HCT116 (cell line): ENCODE measurements at regions not wholly inside any gene's neighbourhood (a gene's known extent, or its start where the extent isn't known, plus 50 kb on each side); places are given as distances from the start of the nearest gene placed in this dataset.

Source experiments
- ATAC-seq: fragments of 200-7000 bp; cut with Tn5 transposase; 2 replicates; pipeline ENCODE4 v1.9.1; 2020; ENCODE audit warnings: mild to moderate bottlenecking, moderate library complexity
- BruUV-seq: library from RNA; stranded (reverse); fragments of 400-500 nt; replicated peaks from 2 replicates; lab custom pipeline; 2021; lab: Mats Ljungman, UMichigan
- CTCF ChIA-PET: fragments of 300-600 bp; sonication (Branson Sonifier 250); formaldehyde crosslinking; loops from one replicate; lab custom pipeline; 2021; ENCODE audit warnings: antibody characterized with exemption; lab: Charles Lee
- POLR2A ChIA-PET: fragments of 300-600, 350-600 bp; sonication (Branson Sonifier 250); formaldehyde crosslinking; loops from one replicate; lab custom pipeline; 2021; ENCODE audit warnings: antibody characterized with exemption; lab: Charles Lee
- RAD21 ChIA-PET, 2 experiments: fragments of 300-600 bp; sonication (Branson Sonifier 250); formaldehyde crosslinking; loops; one replicate each; lab custom pipeline; 2023; ENCODE audit warnings: low total read pairs in 2 of 2; ENCODE audit not compliant: uncharacterized antibody in 2 of 2, unreplicated experiment in 2 of 2, low non-redundant PET in 1 of 2; lab: Charles Lee
- DNase-seq: peaks from one replicate; pipeline ENCODE4 v3.0.0-alpha.2; 2010; ENCODE audit warnings: low read depth, low spot score
- H2AFZ ChIP-seq: fragments of 200-600 bp; shearing (Covaris generic), sonication (generic); 2 replicates; pipeline ENCODE4 v1.6.1; 2017; ENCODE audit warnings: low read depth, mixed run types, mixed read lengths, antibody characterized with exemption, low read length; ENCODE audit not compliant: poor library complexity, severe bottlenecking
- H3K27ac ChIP-seq: 2 replicates; pipeline ENCODE4 v1.5.1; 2012; ENCODE audit warnings: low read depth, low read length
- H3K27me3 ChIP-seq: fragments of 200-600 bp; sonication (generic); 2 replicates; pipeline ENCODE4 v1.6.1; 2016; ENCODE audit warnings: mixed run types, low read length, mixed read lengths; ENCODE audit not compliant: insufficient read depth
- H3K36me3 ChIP-seq, 2 experiments: fragments of 200-500 bp in 1 of 2; fragments of 200-600 bp in 1 of 2; sonication (Bioruptor generic) in 1 of 2; sonication (generic) in 1 of 2; 2 replicates each; pipeline versions ENCODE4 v1.5.1 to v1.6.1; 2014 to 2016; ENCODE audit warnings: low read length in 2 of 2, inconsistent platforms in 1 of 2, mixed read lengths in 1 of 2, mixed run types in 1 of 2; ENCODE audit not compliant: insufficient read depth in 2 of 2, control insufficient read depth in 1 of 2
- H3K4me1 ChIP-seq, 2 experiments: fragments of 200-600 bp in 1 of 2; sonication (generic) in 1 of 2; 2 replicates each; pipeline versions ENCODE4 v1.5.1 to v1.6.1; 2012 to 2017; ENCODE audit warnings: low read length in 2 of 2, inconsistent platforms in 1 of 2, mild to moderate bottlenecking in 1 of 2, mixed read lengths in 1 of 2, mixed run types in 1 of 2, moderate library complexity in 1 of 2; ENCODE audit not compliant: insufficient read depth in 2 of 2, control insufficient read depth in 1 of 2
- H3K4me2 ChIP-seq: fragments of 200-600 bp; sonication (generic); 2 replicates; pipeline ENCODE4 v1.6.1; 2017; ENCODE audit warnings: mixed run types, low read length, mixed read lengths
- H3K4me3 ChIP-seq, 2 experiments: fragments of 200-600 bp in 1 of 2; sonication (generic) in 1 of 2; replicated peaks in 1 of 2; 2 replicates each; pipeline ENCODE4 v1.5.1; 2011 to 2016; ENCODE audit warnings: low read length in 2 of 2, control low read depth in 1 of 2, low read depth in 1 of 2, mild to moderate bottlenecking in 1 of 2, mixed read lengths in 1 of 2, mixed run types in 1 of 2
- H3K79me2 ChIP-seq: fragments of 200-600 bp; sonication (generic); 2 replicates; pipeline ENCODE4 v1.6.1; 2017; ENCODE audit warnings: mild to moderate bottlenecking, mixed run types, low read length, moderate library complexity, mixed read lengths; ENCODE audit not compliant: insufficient read depth
- H3K9ac ChIP-seq: fragments of 200-600 bp; sonication (generic); 2 replicates; pipeline ENCODE4 v1.6.1; 2016; ENCODE audit warnings: low read length, mixed read lengths
- H3K9me2 ChIP-seq: fragments of 200-600 bp; sonication (generic), shearing (Covaris generic); 2 replicates; pipeline ENCODE4 v1.6.1; 2017; ENCODE audit warnings: mixed run types, mild to moderate bottlenecking, moderate library complexity; ENCODE audit not compliant: insufficient read depth
- H3K9me3 ChIP-seq, 2 experiments: fragments of 200-500 bp in 1 of 2; fragments of 200-600 bp in 1 of 2; sonication (Bioruptor generic) in 1 of 2; sonication (generic) in 1 of 2; 2 replicates each; pipeline ENCODE4 v1.6.1; 2014 to 2017; ENCODE audit warnings: low read length in 2 of 2, mixed read lengths in 2 of 2, inconsistent platforms in 1 of 2, low read depth in 1 of 2, mild to moderate bottlenecking in 1 of 2, mixed run types in 1 of 2, moderate library complexity in 1 of 2; ENCODE audit not compliant: control insufficient read depth in 1 of 2, insufficient read depth in 1 of 2
- H4K20me1 ChIP-seq: fragments of 200-600 bp; sonication (generic), shearing (Covaris generic); 2 replicates; pipeline ENCODE4 v1.6.1; 2017; ENCODE audit warnings: mixed run types, mild to moderate bottlenecking, moderate library complexity; ENCODE audit not compliant: insufficient read depth
- ATF3 ChIP-seq: IDR thresholded peaks from 2 replicates; pipeline ENCODE4 v1.6.1; 2012
- CBX3 ChIP-seq: IDR thresholded peaks from 2 replicates; pipeline ENCODE4 v1.6.1; 2012; ENCODE audit warnings: low read depth
- EZH2 ChIP-seq: fragments of 200-600 bp; sonication (generic); IDR thresholded peaks from 2 replicates; pipeline ENCODE4 v1.6.1; 2017; ENCODE audit warnings: antibody characterized with exemption, mixed run types
- EZH2phosphoT487 ChIP-seq: fragments of 200-600 bp; IDR thresholded peaks from 2 replicates; pipeline ENCODE4 v1.6.1; 2018; ENCODE audit warnings: antibody characterized with exemption, borderline replicate concordance
- POLR2AphosphoS5 ChIP-seq: IDR thresholded peaks from 2 replicates; pipeline ENCODE4 v1.6.1; 2011; ENCODE audit warnings: mild to moderate bottlenecking, low read depth, low read length, moderate library complexity
- RAD21 ChIP-seq: IDR thresholded peaks from 2 replicates; pipeline ENCODE4 v1.6.1; 2012; ENCODE audit warnings: low read depth, mild to moderate bottlenecking
- ZFX ChIP-seq: fragments of 450-650 bp; IDR thresholded peaks from 2 replicates; pipeline ENCODE4 v1.6.1; 2017
- intact Hi-C: fragments of 100-400 bp; cut with micrococcal nuclease; formaldehyde crosslinking; loops from 2 replicates; pipeline ENCODE4 v1.10.0; 2022
- TF ChIP-seq, protein P1 (sequence below): IDR thresholded peaks from 2 replicates; pipeline ENCODE4 v1.6.1; 2012; ENCODE audit warnings: low read depth

DNA sequence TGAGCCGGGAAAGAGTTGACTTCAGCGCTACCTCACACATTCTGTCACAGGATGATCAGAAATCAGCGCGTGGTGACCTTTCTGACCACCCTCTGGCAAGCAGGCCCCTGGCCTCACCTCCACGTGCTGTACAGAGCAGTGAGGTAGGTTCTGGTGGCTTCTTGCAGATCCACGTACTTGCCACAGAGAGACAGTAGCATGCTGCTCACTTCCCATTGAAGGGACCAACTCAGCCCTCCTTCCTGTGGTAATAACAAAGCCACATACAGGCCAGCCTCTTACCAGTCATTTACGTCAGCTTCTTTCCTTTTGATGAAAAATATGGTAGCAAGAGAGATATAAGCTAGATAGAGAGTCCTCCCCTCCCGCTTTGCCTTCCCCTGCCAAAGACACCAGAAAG is 200.7 kb downstream of the CHRM3 start:
- Histone ChIP-seq H3K36me3 (no peaks in the 10 kb centered on the region), H2AFZ (no peak overlapping the region), H3K27me3 (no peaks in the 10 kb centered on the region), H3K27ac (no peak overlapping the region), H3K9me2 (no peaks in the 10 kb centered on the region), H3K79me2 (no peaks in the 10 kb centered on the region), H4K20me1 (no peaks in the 10 kb centered on the region), H3K9me3 (peaks cover 0 to 12% of the 10 kb centered on the region in 2 experiments; a peak in 2 of 4 replicates), H3K4me1 (no peaks in the 10 kb centered on the region), H3K9ac (no peak overlapping the region), H3K4me2 (no peak overlapping the region), H3K4me3 (no peak overlapping the region)
- ChIA-PET CTCF (no interaction called here), POLR2A (no interaction called here), RAD21 (no interaction called here)
- no peak for ATAC-seq
- no peak for DNase-seq
- TF ChIP-seq ZFX (no peak), CBX3 (no peak), ATF3 (no peak), EZH2 (no peak), EZH2phosphoT487 (no peak), POLR2AphosphoS5 (no peak), RAD21 (no peak)
- TF ChIP-seq, protein P1, sequence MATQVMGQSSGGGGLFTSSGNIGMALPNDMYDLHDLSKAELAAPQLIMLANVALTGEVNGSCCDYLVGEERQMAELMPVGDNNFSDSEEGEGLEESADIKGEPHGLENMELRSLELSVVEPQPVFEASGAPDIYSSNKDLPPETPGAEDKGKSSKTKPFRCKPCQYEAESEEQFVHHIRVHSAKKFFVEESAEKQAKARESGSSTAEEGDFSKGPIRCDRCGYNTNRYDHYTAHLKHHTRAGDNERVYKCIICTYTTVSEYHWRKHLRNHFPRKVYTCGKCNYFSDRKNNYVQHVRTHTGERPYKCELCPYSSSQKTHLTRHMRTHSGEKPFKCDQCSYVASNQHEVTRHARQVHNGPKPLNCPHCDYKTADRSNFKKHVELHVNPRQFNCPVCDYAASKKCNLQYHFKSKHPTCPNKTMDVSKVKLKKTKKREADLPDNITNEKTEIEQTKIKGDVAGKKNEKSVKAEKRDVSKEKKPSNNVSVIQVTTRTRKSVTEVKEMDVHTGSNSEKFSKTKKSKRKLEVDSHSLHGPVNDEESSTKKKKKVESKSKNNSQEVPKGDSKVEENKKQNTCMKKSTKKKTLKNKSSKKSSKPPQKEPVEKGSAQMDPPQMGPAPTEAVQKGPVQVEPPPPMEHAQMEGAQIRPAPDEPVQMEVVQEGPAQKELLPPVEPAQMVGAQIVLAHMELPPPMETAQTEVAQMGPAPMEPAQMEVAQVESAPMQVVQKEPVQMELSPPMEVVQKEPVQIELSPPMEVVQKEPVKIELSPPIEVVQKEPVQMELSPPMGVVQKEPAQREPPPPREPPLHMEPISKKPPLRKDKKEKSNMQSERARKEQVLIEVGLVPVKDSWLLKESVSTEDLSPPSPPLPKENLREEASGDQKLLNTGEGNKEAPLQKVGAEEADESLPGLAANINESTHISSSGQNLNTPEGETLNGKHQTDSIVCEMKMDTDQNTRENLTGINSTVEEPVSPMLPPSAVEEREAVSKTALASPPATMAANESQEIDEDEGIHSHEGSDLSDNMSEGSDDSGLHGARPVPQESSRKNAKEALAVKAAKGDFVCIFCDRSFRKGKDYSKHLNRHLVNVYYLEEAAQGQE: no peak
- BruUV-seq: no TSS peak
- intact Hi-C loops: no loop called here
